HFFc6 (cell line): ENCODE measurements at regions not wholly inside any gene's neighbourhood (a gene's known extent, or its start where the extent isn't known, plus 50 kb on each side); places are given as distances from the start of the nearest gene placed in this dataset.
A peak's percentile ranks its signal among the peaks of the same experiment; 100 is the strongest.

Source experiments
- DNase-seq: peaks from one replicate; pipeline ENCODE4 v3.0.0-alpha.2; 2018
- H3K27ac Mint-ChIP-seq: 2 replicates; pipeline ENCODE4 v1.8.0; 2020; ENCODE audit warnings: mild to moderate bottlenecking, mixed read lengths
- H3K27me3 Mint-ChIP-seq: 2 replicates; pipeline ENCODE4 v1.8.0; 2021; ENCODE audit warnings: mild to moderate bottlenecking, moderate library complexity, mixed read lengths; ENCODE audit not compliant: insufficient read depth
- H3K36me3 Mint-ChIP-seq: 2 replicates; pipeline ENCODE4 v1.8.0; 2021; ENCODE audit warnings: low read depth, mixed read lengths
- H3K4me1 Mint-ChIP-seq: 2 replicates; pipeline ENCODE4 v1.8.0; 2020; ENCODE audit warnings: low read depth, mixed read lengths
- H3K4me3 Mint-ChIP-seq: 2 replicates; pipeline ENCODE4 v1.8.0; 2020; ENCODE audit warnings: mild to moderate bottlenecking, moderate library complexity, mixed read lengths
- H3K9me3 Mint-ChIP-seq: 2 replicates; pipeline ENCODE4 v1.8.0; 2020; ENCODE audit warnings: mild to moderate bottlenecking, mixed read lengths
- TF ChIP-seq, protein P1 (sequence below): fragments of 200-600 bp; sonication (generic); IDR thresholded peaks from 2 replicates; pipeline ENCODE4 v1.5.0; 2021; ENCODE audit warnings: antibody characterized with exemption, mild to moderate bottlenecking

- Mint-ChIP-seq H3K4me1 (peaks cover 79% of the 10 kb centered on the region), H3K9me3 (no peaks in the 10 kb centered on the region), H3K27ac (peak overlapping the region; percentile 86), H3K36me3 (peaks cover 20% of the 10 kb centered on the region), H3K27me3 (peaks cover 3% of the 10 kb centered on the region), H3K4me3 (peak overlapping the region; percentile 44; the same call in 1 of the 2 replicates)
- TF ChIP-seq, protein P1, sequence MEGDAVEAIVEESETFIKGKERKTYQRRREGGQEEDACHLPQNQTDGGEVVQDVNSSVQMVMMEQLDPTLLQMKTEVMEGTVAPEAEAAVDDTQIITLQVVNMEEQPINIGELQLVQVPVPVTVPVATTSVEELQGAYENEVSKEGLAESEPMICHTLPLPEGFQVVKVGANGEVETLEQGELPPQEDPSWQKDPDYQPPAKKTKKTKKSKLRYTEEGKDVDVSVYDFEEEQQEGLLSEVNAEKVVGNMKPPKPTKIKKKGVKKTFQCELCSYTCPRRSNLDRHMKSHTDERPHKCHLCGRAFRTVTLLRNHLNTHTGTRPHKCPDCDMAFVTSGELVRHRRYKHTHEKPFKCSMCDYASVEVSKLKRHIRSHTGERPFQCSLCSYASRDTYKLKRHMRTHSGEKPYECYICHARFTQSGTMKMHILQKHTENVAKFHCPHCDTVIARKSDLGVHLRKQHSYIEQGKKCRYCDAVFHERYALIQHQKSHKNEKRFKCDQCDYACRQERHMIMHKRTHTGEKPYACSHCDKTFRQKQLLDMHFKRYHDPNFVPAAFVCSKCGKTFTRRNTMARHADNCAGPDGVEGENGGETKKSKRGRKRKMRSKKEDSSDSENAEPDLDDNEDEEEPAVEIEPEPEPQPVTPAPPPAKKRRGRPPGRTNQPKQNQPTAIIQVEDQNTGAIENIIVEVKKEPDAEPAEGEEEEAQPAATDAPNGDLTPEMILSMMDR, result no peak
- no peak for DNase-seq
Observed at GRCh38 chr21:35198565-35198964, 149.5 kb upstream of the RUNX1 start.

DNA sequence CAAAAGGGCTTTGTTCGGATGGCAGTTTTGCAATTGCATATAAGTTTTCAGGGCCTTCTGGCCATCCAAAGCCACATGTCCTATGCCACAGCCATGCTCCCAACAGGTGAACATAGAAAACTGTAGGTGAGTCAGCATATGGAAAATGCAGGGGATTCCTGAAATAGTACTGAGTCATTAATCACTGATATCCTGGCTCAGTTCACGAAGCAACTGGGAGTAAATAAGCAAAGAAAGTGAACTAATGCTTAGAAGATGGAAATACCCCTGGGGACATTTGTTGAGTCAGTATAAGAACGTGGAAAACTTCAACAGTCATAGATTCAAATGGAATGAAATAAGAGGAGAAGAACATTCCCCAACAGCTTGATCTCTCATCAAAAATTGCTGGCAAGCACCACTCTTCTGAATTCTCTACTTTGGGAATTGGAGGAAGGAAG is 148.9 kb upstream of the RUNX1 start:
- peaks cover 74% of the 10 kb centered on the region for H3K4me1 Mint-ChIP-seq
- peak; percentile 96 for DNase-seq
- no peaks in the 10 kb centered on the region for H3K9me3 Mint-ChIP-seq
- TF ChIP-seq, protein P1, result no peak
- H3K4me3 Mint-ChIP-seq, result peak overlapping the region; percentile 44
- H3K27me3 Mint-ChIP-seq, result peaks cover 3% of the 10 kb centered on the region
- peak overlapping the region; percentile 86 for H3K27ac Mint-ChIP-seq
- H3K36me3 Mint-ChIP-seq, result peaks cover 25% of the 10 kb centered on the region

- no peak for DNase-seq
- H3K27ac Mint-ChIP-seq, result peak overlapping the region; percentile 86
- no peaks in the 10 kb centered on the region for H3K9me3 Mint-ChIP-seq
- peaks cover 65% of the 10 kb centered on the region for H3K4me1 Mint-ChIP-seq
- H3K36me3 Mint-ChIP-seq, result peaks cover 31% of the 10 kb centered on the region
- peaks cover 3% of the 10 kb centered on the region for H3K27me3 Mint-ChIP-seq
- peak overlapping the region; percentile 14; the same call in 1 of the 2 replicates for H3K4me3 Mint-ChIP-seq
- TF ChIP-seq, protein P1, result no peak
Observed at GRCh38 chr21:35197191-35197590, 148.1 kb upstream of the RUNX1 start.

DNA sequence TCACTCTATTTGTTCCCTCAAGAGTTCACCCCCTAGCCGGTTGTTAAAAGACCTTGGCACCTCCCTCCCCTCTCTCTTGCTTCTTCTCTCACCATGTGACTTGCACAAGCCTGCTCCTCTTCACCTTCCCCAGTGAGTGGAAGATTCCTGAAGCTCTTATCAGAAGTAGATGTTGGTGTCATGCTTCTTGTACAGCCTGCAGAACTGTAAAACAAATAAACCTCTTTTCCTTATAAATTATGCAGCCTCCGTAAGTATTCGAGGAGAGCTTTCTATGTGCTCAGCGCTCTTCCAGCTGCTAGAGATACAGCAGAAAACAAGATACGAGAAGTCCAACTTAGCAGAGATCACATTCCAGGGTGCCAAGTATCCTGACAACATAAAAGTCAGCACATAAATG is 147.0 kb upstream of the RUNX1 start:
- Mint-ChIP-seq H3K4me1 (peaks cover 55% of the 10 kb centered on the region), H3K27ac (no peak overlapping the region), H3K36me3 (peaks cover 26% of the 10 kb centered on the region), H3K27me3 (peaks cover 3% of the 10 kb centered on the region), H3K4me3 (no peak overlapping the region), H3K9me3 (no peaks in the 10 kb centered on the region)
- TF ChIP-seq, protein P1, result no peak
- DNase-seq, result no peak

DNA sequence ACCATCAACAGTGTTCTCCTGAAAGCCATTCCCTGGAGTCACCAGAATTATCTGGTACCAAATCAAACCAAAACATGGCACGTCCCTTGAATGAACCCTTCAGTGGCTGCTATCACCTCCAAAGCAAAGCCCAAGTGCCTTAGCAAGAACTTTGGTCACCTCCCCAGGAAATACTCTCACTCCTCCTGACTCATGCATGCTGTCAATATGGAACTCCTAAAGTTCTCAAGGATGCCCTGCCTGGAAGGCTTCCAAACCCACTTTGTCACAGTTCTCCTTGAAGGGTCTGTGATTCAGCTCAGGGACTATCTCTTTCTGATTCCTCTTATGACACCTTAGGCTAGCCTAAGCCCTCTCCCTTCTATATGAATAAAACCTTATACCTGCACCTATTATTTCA is 146.1 kb upstream of the RUNX1 start:
- Mint-ChIP-seq H3K27me3 (peaks cover 3% of the 10 kb centered on the region), H3K4me3 (no peak overlapping the region), H3K9me3 (no peaks in the 10 kb centered on the region), H3K4me1 (peaks cover 57% of the 10 kb centered on the region), H3K36me3 (peaks cover 26% of the 10 kb centered on the region), H3K27ac (no peak overlapping the region)
- DNase-seq, result peak; percentile 21
- TF ChIP-seq, protein P1, result no peak

GRCh38 chr21:35191754-35192153 is 142.7 kb upstream of the RUNX1 start:
- peaks cover 3% of the 10 kb centered on the region for H3K27me3 Mint-ChIP-seq
- DNase-seq, result no peak
- H3K9me3 Mint-ChIP-seq, result no peaks in the 10 kb centered on the region
- TF ChIP-seq, protein P1, result no peak
- no peak overlapping the region for H3K27ac Mint-ChIP-seq
- peaks cover 26% of the 10 kb centered on the region for H3K36me3 Mint-ChIP-seq
- H3K4me1 Mint-ChIP-seq, result peaks cover 56% of the 10 kb centered on the region
- no peak overlapping the region for H3K4me3 Mint-ChIP-seq
